ENCODE measurements at regions not wholly inside any gene's neighbourhood (a gene's known extent, or its start where the extent isn't known, plus 50 kb on each side); places are given as distances from the start of the nearest gene placed in this dataset.

DNA sequence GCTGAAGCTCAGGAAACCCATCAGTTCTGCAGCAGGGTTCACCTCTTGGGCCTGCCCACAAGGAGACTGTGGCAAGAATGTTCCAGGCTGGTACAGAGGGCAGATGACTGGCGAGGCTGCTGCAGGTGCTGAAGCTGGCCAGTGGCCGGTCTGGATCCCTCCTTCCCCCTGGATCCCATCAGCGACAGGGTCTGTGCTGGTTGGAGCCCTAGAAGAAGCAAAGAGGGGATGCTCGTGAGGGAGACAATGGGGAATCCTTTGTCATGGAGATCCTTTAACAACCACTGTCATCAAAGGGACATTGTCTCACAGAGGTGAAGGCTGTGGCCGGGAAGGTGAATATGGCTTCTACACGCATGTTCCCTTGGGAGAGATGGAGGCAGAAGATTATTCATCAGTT lies 211.4 kb upstream of the TMEM132C start:
- Histone ChIP-seq H3K4me1 (no peaks in the 10 kb centered on the region), H3K9me3 (no peaks in the 10 kb centered on the region), H3K36me3 (no peaks in the 10 kb centered on the region), H3K4me3 (no peak overlapping the region), H3K27ac (no peak overlapping the region), H3K27me3 (no peaks in the 10 kb centered on the region)
- TF ChIP-seq CTCF (IDR thresholded peaks at IDR 0.05) (no peak), POLR2A (IDR thresholded peaks at IDR 0.05) (no peak)
- 62% methylated on average over 5 of the region's 6 CpGs for WGBS (ENCODE audit: insufficient coverage, low coverage, low lambda C conversion rate, missing lambda C conversion rate)
- ATAC-seq (no peak), DNase-seq (no peak)
- intact Hi-C loops (cut with DNase I), result no loop called here

GRCh38 chr12:128056136-128056801 lies 210.7 kb upstream of the TMEM132C start:
- DNase-seq, result no peak
- ATAC-seq, result no peak
- TF ChIP-seq POLR2A (IDR thresholded peaks at IDR 0.05) (no peak), CTCF (IDR thresholded peaks at IDR 0.05) (no peak)
- H3K36me3 ChIP-seq, result no peaks in the 10 kb centered on the region
- intact Hi-C loops (cut with DNase I), result no loop called here
- no peak overlapping the region for H3K4me3 ChIP-seq
- H3K27me3 ChIP-seq, result no peaks in the 10 kb centered on the region
- WGBS (ENCODE audit: insufficient coverage, low coverage, low lambda C conversion rate, missing lambda C conversion rate), result 56% methylated on average over 10 of the region's 10 CpGs
- no peaks in the 10 kb centered on the region for H3K4me1 ChIP-seq
- H3K27ac ChIP-seq, result no peak overlapping the region
- no peaks in the 10 kb centered on the region for H3K9me3 ChIP-seq

- TF ChIP-seq CTCF (IDR thresholded peaks at IDR 0.05) (no peak), POLR2A (IDR thresholded peaks at IDR 0.05) (no peak)
- DNase-seq, result no peak
Observed at GRCh38 chr12:128057586-128057985, 209.4 kb upstream of the TMEM132C start.

DNA sequence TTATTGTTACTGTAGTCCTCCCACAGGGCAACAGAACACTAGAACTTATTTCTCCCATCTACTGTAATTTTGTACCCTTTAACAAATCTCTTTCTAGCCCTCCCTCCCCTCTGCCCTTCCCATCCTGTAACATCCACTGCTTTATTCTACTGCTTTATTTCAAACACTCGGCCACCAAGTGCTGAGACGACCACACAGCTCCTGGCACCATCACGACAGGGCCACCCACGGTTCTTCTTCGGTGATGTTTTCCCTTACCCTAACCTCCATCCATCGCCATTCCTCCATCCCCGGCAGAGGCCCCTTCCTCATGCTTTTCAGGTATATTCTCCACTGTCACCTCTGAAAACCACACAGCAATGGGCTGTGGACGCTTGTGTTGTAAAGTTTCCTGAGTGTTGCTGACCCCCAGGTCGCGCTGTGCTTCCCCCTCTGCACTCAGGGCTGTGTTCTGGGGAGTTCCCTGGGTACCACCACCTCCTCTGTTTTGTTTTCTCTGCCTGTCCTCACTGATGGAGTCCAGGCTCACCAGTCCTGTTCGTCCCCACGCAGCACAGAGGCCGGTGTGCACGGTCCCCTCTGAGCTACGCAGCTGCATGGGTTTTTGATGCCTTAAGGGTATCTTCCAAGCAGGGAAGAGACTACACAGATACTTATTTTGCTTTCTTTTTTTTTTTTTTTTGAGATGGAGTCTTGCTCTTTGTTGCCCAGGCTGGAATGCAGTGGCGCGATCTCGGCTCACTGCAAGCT lies 207.2 kb upstream of the TMEM132C start:
- Histone ChIP-seq H3K36me3 (no peaks in the 10 kb centered on the region), H3K27me3 (no peaks in the 10 kb centered on the region), H3K9me3 (no peaks in the 10 kb centered on the region), H3K4me3 (no peak overlapping the region), H3K4me1 (no peaks in the 10 kb centered on the region), H3K27ac (no peak overlapping the region)
- DNase-seq, result no peak
- no peak for TF ChIP-seq CTCF (IDR thresholded peaks at IDR 0.05)
- no peak for TF ChIP-seq POLR2A (IDR thresholded peaks at IDR 0.05)
- no peak for ATAC-seq
- intact Hi-C loops (cut with DNase I), result no loop called here
- 70% methylated on average over 14 of the region's 18 CpGs for WGBS (ENCODE audit: insufficient coverage, low coverage, low lambda C conversion rate, missing lambda C conversion rate)

More at GRCh38 chr12:128057586-128057985, 209.4 kb upstream of the TMEM132C start:
- no peaks in the 10 kb centered on the region for H3K27me3 ChIP-seq
- H3K36me3 ChIP-seq, result no peaks in the 10 kb centered on the region
- no peaks in the 10 kb centered on the region for H3K4me1 ChIP-seq
- ATAC-seq, result no peak
- H3K4me3 ChIP-seq, result no peak overlapping the region
- intact Hi-C loops (cut with DNase I), result no loop called here
- no peak overlapping the region for H3K27ac ChIP-seq
- WGBS (ENCODE audit: insufficient coverage, low coverage, low lambda C conversion rate, missing lambda C conversion rate), result 40% methylated on average over 2 of the region's 9 CpGs
- no peaks in the 10 kb centered on the region for H3K9me3 ChIP-seq
